SK-N-SH (cell line): ENCODE measurements at regions not wholly inside any gene's neighbourhood (a gene's known extent, or its start where the extent isn't known, plus 50 kb on each side); places are given as distances from the start of the nearest gene placed in this dataset.

Experiments
- CTCF ChIA-PET: fragments of 300-600, 350-600 bp; formaldehyde crosslinking; extraction: SDS; loops from one replicate; lab custom pipeline; 2021; lab: Yijun Ruan, JAX
- POLR2A ChIA-PET: fragments of 350-600 bp; sonication (Branson Sonifier 250); formaldehyde crosslinking; extraction: SDS; loops from one replicate; lab custom pipeline; 2020; ENCODE audit warnings: antibody characterized with exemption, inconsistent platforms; lab: Yijun Ruan, JAX
- DNase-seq: peaks from one replicate; pipeline ENCODE4 v3.0.0; 2012
- H2AFZ ChIP-seq: fragments of 200-600 bp; sonication (generic); 2 replicates; pipeline ENCODE4 v1.8.1; 2016; ENCODE audit warnings: antibody characterized with exemption, mild to moderate bottlenecking, low read depth
- H3F3A ChIP-seq: fragments of 200-600 bp; sonication (generic); replicated peaks from 2 replicates; pipeline ENCODE3; 2016; ENCODE audit warnings: antibody characterized with exemption, mild to moderate bottlenecking; ENCODE audit not compliant: insufficient read depth
- H3K27ac ChIP-seq, 2 experiments: fragments of 200-500 bp in 1 of 2; fragments of 200-600 bp in 1 of 2; sonication (Bioruptor generic) in 1 of 2; sonication (generic), shearing (Covaris generic) in 1 of 2; 2 replicates each; pipeline versions ENCODE4 v1.5.1 to v1.6.1; 2014 to 2016; ENCODE audit warnings: low read depth in 2 of 2, inconsistent platforms in 1 of 2, low read length in 1 of 2, mild to moderate bottlenecking in 1 of 2, mixed read lengths in 1 of 2
- H3K27me3 ChIP-seq: fragments of 200-600 bp; sonication (generic), shearing (Covaris generic); 2 replicates; pipeline ENCODE4 v1.6.1; 2016; ENCODE audit warnings: mixed run types; ENCODE audit not compliant: insufficient read depth
- H3K36me3 ChIP-seq, 2 experiments: fragments of 200-500 bp in 1 of 2; fragments of 200-600 bp in 1 of 2; sonication (Bioruptor generic) in 1 of 2; sonication (generic) in 1 of 2; replicated peaks in 1 of 2; 2 replicates each; pipeline versions ENCODE3 to v1.5.1; 2014 to 2016; ENCODE audit warnings: low read length in 1 of 2, mild to moderate bottlenecking in 1 of 2; ENCODE audit not compliant: insufficient read depth in 2 of 2, control insufficient read depth in 1 of 2
- H3K4me1 ChIP-seq, 2 experiments: fragments of 200-500 bp in 1 of 2; fragments of 200-600 bp in 1 of 2; sonication (Bioruptor generic) in 1 of 2; sonication (generic), shearing (Covaris generic) in 1 of 2; 2 replicates each; pipeline versions ENCODE4 v1.5.1 to v1.6.1; 2014 to 2016; ENCODE audit warnings: low read depth in 1 of 2, low read length in 1 of 2, mixed run types in 1 of 2; ENCODE audit not compliant: insufficient read depth in 2 of 2, control insufficient read depth in 1 of 2
- H3K4me2 ChIP-seq: fragments of 200-600 bp; sonication (generic), shearing (Covaris generic); 2 replicates; pipeline ENCODE4 v1.6.1; 2017; ENCODE audit warnings: mixed run types
- H3K4me3 ChIP-seq, 2 experiments: fragments of 200-500 bp in 1 of 2; fragments of 200-600 bp in 1 of 2; sonication (Bioruptor generic) in 1 of 2; sonication (generic), shearing (Covaris generic) in 1 of 2; 2 replicates each; pipeline versions ENCODE4 v1.5.1 to v1.8.1; 2014 to 2016; ENCODE audit warnings: low read depth in 2 of 2, inconsistent platforms in 1 of 2, low read length in 1 of 2, mild to moderate bottlenecking in 1 of 2, mixed read lengths in 1 of 2, moderate library complexity in 1 of 2
- H3K79me2 ChIP-seq: fragments of 200-600 bp; sonication (generic); 2 replicates; pipeline ENCODE4 v1.8.1; 2017; ENCODE audit warnings: mild to moderate bottlenecking; ENCODE audit not compliant: insufficient read depth
- H3K9ac ChIP-seq: fragments of 200-600 bp; sonication (generic); 2 replicates; pipeline ENCODE4 v1.6.1; 2017; ENCODE audit warnings: mixed run types
- H3K9me2 ChIP-seq: fragments of 200-600 bp; sonication (generic); 2 replicates; pipeline ENCODE4 v1.6.1; 2017; ENCODE audit warnings: mixed run types
- H3K9me3 ChIP-seq: fragments of 200-600 bp; sonication (generic); 2 replicates; pipeline ENCODE4 v1.6.1; 2017; ENCODE audit warnings: mixed run types, mild to moderate bottlenecking, moderate library complexity
- H4K20me1 ChIP-seq: fragments of 200-600 bp; sonication (generic); 2 replicates; pipeline ENCODE4 v1.6.1; 2017; ENCODE audit warnings: mild to moderate bottlenecking, mixed run types; ENCODE audit not compliant: insufficient read depth
- CHD2 ChIP-seq: fragments of 150-350 bp; IDR thresholded peaks from 2 replicates; pipeline ENCODE4 v1.6.1; 2018; ENCODE audit warnings: low read length; ENCODE audit not compliant: partially characterized antibody
- ELF1 ChIP-seq: IDR thresholded peaks from 2 replicates; pipeline ENCODE4 v1.4.0; 2012
- EP300 ChIP-seq, 2 experiments: IDR thresholded peaks; 2 replicates each; pipeline versions ENCODE4 v1.4.0 to v1.6.1; 2012; ENCODE audit warnings: borderline replicate concordance in 1 of 2, low read depth in 1 of 2, low read length in 1 of 2
- EZH2phosphoT487 ChIP-seq: fragments of 200-600 bp; sonication (generic); IDR thresholded peaks from 2 replicates; pipeline ENCODE4 v1.6.1; 2017; ENCODE audit warnings: low read depth, mixed run types, mild to moderate bottlenecking, antibody characterized with exemption, moderate library complexity, borderline replicate concordance
- FOSL2 ChIP-seq: IDR thresholded peaks from 2 replicates; pipeline ENCODE4 v1.4.0; 2012; ENCODE audit warnings: low read depth, mild to moderate bottlenecking, moderate library complexity, borderline replicate concordance
- IRF3 ChIP-seq: fragments of 150-350 bp; IDR thresholded peaks from 2 replicates; pipeline ENCODE4 v1.6.1; 2016; ENCODE audit warnings: mild to moderate bottlenecking, low read depth, low read length
- MXI1 ChIP-seq: IDR thresholded peaks from 2 replicates; pipeline ENCODE4 v1.6.1; 2012; ENCODE audit warnings: mild to moderate bottlenecking, low read depth, low read length, improper control_type of control experiment
- NRF1 ChIP-seq: IDR thresholded peaks from 2 replicates; pipeline ENCODE4 v1.6.1; 2012; ENCODE audit warnings: low read depth, mild to moderate bottlenecking, low read length
- PBX3 ChIP-seq: IDR thresholded peaks from 2 replicates; pipeline ENCODE4; 2012
- POLR2AphosphoS5 ChIP-seq: IDR thresholded peaks from 2 replicates; pipeline ENCODE4 v1.6.1; 2012; ENCODE audit warnings: low read depth, low read length
- RAD21 ChIP-seq: IDR thresholded peaks from 2 replicates; pipeline ENCODE4 v1.6.1; 2012; ENCODE audit warnings: mild to moderate bottlenecking, low read length
- SIN3A ChIP-seq: IDR thresholded peaks from 2 replicates; pipeline ENCODE4 v1.6.1; 2012; ENCODE audit warnings: low read depth, mild to moderate bottlenecking, low read length, moderate library complexity, borderline replicate concordance
- SMC3 ChIP-seq: IDR thresholded peaks from 2 replicates; pipeline ENCODE4 v1.6.1; 2012; ENCODE audit warnings: low read depth, low read length, improper control_type of control experiment
- TCF12 ChIP-seq: IDR thresholded peaks from 2 replicates; pipeline ENCODE4 v1.4.0; 2012
- WGBS: methylation state at CpG from one replicate; pipeline ENCODE4 v1.1.6; 2017; ENCODE audit warnings: low lambda C conversion rate; 5-methylcytosine and 5-hydroxymethylcytosine counted together
- TF ChIP-seq, protein P1 (sequence below): fragments of 200-600 bp; sonication (generic); IDR thresholded peaks from 2 replicates; pipeline ENCODE4 v1.6.1; 2017; ENCODE audit warnings: antibody characterized with exemption, mild to moderate bottlenecking, moderate library complexity

DNA sequence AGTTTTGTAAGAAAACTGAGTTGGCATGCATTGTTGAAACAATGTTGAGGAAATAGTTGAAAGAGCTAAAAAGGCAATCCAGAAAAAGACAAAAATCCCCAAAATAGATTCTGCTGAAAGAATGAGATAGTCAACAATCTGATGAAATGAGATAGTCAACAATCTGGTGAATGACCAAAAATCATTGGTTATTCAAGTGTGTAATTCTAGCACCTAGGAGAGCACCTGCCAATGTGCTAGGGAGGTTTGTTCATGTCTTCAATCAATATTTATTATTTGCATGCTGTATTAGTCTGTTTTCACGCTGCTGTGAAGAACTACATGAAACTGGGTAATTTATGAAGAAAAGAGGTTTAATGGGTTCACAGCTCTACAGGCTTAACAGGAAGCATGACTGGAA lies 307.1 kb upstream of the HSF2 start (continued):
- no peak for TF ChIP-seq PBX3
- no peak for TF ChIP-seq IRF3

- no peak overlapping the region for H3K4me3 ChIP-seq
- POLR2A ChIA-PET: no interaction called here
- WGBS: 27% methylated on average over 4 of the region's 4 CpGs
These were observed 301.2 kb upstream of the HSF2 start for GRCh38 chr6:122098201-122098678.

More at GRCh38 chr6:122098201-122098678, 301.2 kb upstream of the HSF2 start:
- no peak overlapping the region for H3K9ac ChIP-seq
- H3K79me2 ChIP-seq: no peaks in the 10 kb centered on the region
- CTCF ChIA-PET: no interaction called here
- H3K9me3 ChIP-seq: no peaks in the 10 kb centered on the region
- H3K4me2 ChIP-seq: no peak overlapping the region
- no peaks in the 10 kb centered on the region for H3K36me3 ChIP-seq
- DNase-seq: no peak
- no peaks in the 10 kb centered on the region for H3K9me2 ChIP-seq
- TF ChIP-seq POLR2AphosphoS5 (no peak), EZH2phosphoT487 (no peak), EP300 (IDR thresholded peaks at IDR 0.05; ENCODE audit: borderline replicate concordance in 1 of 2, low read depth in 1 of 2, low read length in 1 of 2) (no peak), ELF1 (no peak), PBX3 (no peak), IRF3 (no peak), RAD21 (no peak), TCF12 (no peak), MXI1 (no peak), FOSL2 (no peak), NRF1 (no peak), SMC3 (no peak), SIN3A (no peak), CHD2 (no peak)
- TF ChIP-seq, protein P1, sequence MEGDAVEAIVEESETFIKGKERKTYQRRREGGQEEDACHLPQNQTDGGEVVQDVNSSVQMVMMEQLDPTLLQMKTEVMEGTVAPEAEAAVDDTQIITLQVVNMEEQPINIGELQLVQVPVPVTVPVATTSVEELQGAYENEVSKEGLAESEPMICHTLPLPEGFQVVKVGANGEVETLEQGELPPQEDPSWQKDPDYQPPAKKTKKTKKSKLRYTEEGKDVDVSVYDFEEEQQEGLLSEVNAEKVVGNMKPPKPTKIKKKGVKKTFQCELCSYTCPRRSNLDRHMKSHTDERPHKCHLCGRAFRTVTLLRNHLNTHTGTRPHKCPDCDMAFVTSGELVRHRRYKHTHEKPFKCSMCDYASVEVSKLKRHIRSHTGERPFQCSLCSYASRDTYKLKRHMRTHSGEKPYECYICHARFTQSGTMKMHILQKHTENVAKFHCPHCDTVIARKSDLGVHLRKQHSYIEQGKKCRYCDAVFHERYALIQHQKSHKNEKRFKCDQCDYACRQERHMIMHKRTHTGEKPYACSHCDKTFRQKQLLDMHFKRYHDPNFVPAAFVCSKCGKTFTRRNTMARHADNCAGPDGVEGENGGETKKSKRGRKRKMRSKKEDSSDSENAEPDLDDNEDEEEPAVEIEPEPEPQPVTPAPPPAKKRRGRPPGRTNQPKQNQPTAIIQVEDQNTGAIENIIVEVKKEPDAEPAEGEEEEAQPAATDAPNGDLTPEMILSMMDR: no peak
- H3K27ac ChIP-seq: no peak overlapping the region
- no peaks in the 10 kb centered on the region for H3F3A ChIP-seq
- no peak overlapping the region for H2AFZ ChIP-seq
- no peaks in the 10 kb centered on the region for H3K4me1 ChIP-seq
- no peaks in the 10 kb centered on the region for H4K20me1 ChIP-seq
- no peaks in the 10 kb centered on the region; the same call in 1 of the 2 replicates for H3K27me3 ChIP-seq
